ENCODE measurements at regions not wholly inside any gene's neighbourhood (a gene's known extent, or its start where the extent isn't known, plus 50 kb on each side); places are given as distances from the start of the nearest gene placed in this dataset.

- no peak for TF ChIP-seq REST (IDR thresholded peaks at IDR 0.05; ENCODE audit: insufficient read depth in 1 of 2, low read depth in 2 of 2, low read length in 2 of 2)
- no peak for TF ChIP-seq FOXP2 (optimal IDR thresholded peaks at IDR 0.05; ENCODE audit: borderline replicate concordance, extremely low read depth, extremely low read length, insufficient read depth)
- TF ChIP-seq TAF1 (IDR thresholded peaks at IDR 0.05; ENCODE audit: borderline replicate concordance, insufficient read depth, low read length) = no peak
- no peak for TF ChIP-seq POLR2AphosphoS5 (IDR thresholded peaks at IDR 0.05; ENCODE audit: low read depth, low read length)
- no peak for TF ChIP-seq SIN3A (IDR thresholded peaks at IDR 0.05; ENCODE audit: borderline replicate concordance, insufficient read depth, low read length)
Observed at GRCh38 chr11:33989461-33989860, 62.1 kb upstream of the CAPRIN1 start.

- TF ChIP-seq TAF1 (IDR thresholded peaks at IDR 0.05; ENCODE audit: borderline replicate concordance, insufficient read depth, low read length) = no peak
Observed at GRCh38 chr11:33988586-33989370, 62.8 kb upstream of the CAPRIN1 start.

GRCh38 chr11:33987975-33988580 is 63.5 kb upstream of the CAPRIN1 start:
- TF ChIP-seq POLR2AphosphoS5 (IDR thresholded peaks at IDR 0.05; ENCODE audit: low read depth, low read length) = no peak
- no peak for TF ChIP-seq REST (IDR thresholded peaks at IDR 0.05; ENCODE audit: insufficient read depth in 1 of 2, low read depth in 2 of 2, low read length in 2 of 2)
- TF ChIP-seq FOXP2 (optimal IDR thresholded peaks at IDR 0.05; ENCODE audit: borderline replicate concordance, extremely low read depth, extremely low read length, insufficient read depth) = no peak
- no peak for TF ChIP-seq TAF1 (IDR thresholded peaks at IDR 0.05; ENCODE audit: borderline replicate concordance, insufficient read depth, low read length)
- TF ChIP-seq SIN3A (IDR thresholded peaks at IDR 0.05; ENCODE audit: borderline replicate concordance, insufficient read depth, low read length) = no peak

- TF ChIP-seq POLR2AphosphoS5 (IDR thresholded peaks at IDR 0.05; ENCODE audit: low read depth, low read length) (no peak), FOXP2 (optimal IDR thresholded peaks at IDR 0.05; ENCODE audit: borderline replicate concordance, extremely low read depth, extremely low read length, insufficient read depth) (no peak), TAF1 (IDR thresholded peaks at IDR 0.05; ENCODE audit: borderline replicate concordance, insufficient read depth, low read length) (no peak), SIN3A (IDR thresholded peaks at IDR 0.05; ENCODE audit: borderline replicate concordance, insufficient read depth, low read length) (no peak), REST (IDR thresholded peaks at IDR 0.05; ENCODE audit: insufficient read depth in 1 of 2, low read depth in 2 of 2, low read length in 2 of 2) (no peak)
Observed at GRCh38 chr11:33987545-33987944, 64.0 kb upstream of the CAPRIN1 start.

GRCh38 chr11:33984682-33985389 is 66.7 kb upstream of the CAPRIN1 start:
- TF ChIP-seq FOXP2 (optimal IDR thresholded peaks at IDR 0.05; ENCODE audit: borderline replicate concordance, extremely low read depth, extremely low read length, insufficient read depth) (no peak), REST (IDR thresholded peaks at IDR 0.05; ENCODE audit: insufficient read depth in 1 of 2, low read depth in 2 of 2, low read length in 2 of 2) (no peak), TAF1 (IDR thresholded peaks at IDR 0.05; ENCODE audit: borderline replicate concordance, insufficient read depth, low read length) (no peak), SIN3A (IDR thresholded peaks at IDR 0.05; ENCODE audit: borderline replicate concordance, insufficient read depth, low read length) (no peak), POLR2AphosphoS5 (IDR thresholded peaks at IDR 0.05; ENCODE audit: low read depth, low read length) (no peak)

Data from PFSK-1 (cell line).